HepG2 (cell line): ENCODE measurements at regions not wholly inside any gene's neighbourhood (a gene's known extent, or its start where the extent isn't known, plus 50 kb on each side); places are given as distances from the start of the nearest gene placed in this dataset.

Experiments used
- KIAA2018 ChIP-seq: sonication (generic); formaldehyde crosslinking; IDR thresholded peaks from 2 replicates; pipeline ENCODE4 v1.5.0; 2020; ENCODE audit warnings: mild to moderate bottlenecking, missing genetic modification reagents, borderline replicate concordance
- SKIL ChIP-seq: sonication (generic); formaldehyde crosslinking; IDR thresholded peaks from 2 replicates; pipeline ENCODE4 v1.8.0; 2022; ENCODE audit warnings: missing genetic modification reagents, mild to moderate bottlenecking, moderate library complexity, borderline replicate concordance
- ZNF354B ChIP-seq: sonication (generic); formaldehyde crosslinking; IDR thresholded peaks from 2 replicates; pipeline ENCODE4 v1.8.0; 2022; ENCODE audit warnings: mild to moderate bottlenecking, missing genetic modification reagents
- ZNF563 ChIP-seq: sonication (generic); formaldehyde crosslinking; IDR thresholded peaks from 2 replicates; pipeline ENCODE4 v1.8.0; 2022; ENCODE audit warnings: mild to moderate bottlenecking, moderate library complexity, missing genetic modification reagents

- TF ChIP-seq KIAA2018 (CRISPR knock-in tag) (no peak), SKIL (CRISPR knock-in tag) (no peak), ZNF354B (CRISPR knock-in tag) (no peak), ZNF563 (CRISPR knock-in tag) (no peak)
Observed at GRCh38 chr4:36618102-36618501, 336.7 kb downstream of the DTHD1 start (continued).
